Spleen (tissue), 7 donors: ENCODE measurements at regions not wholly inside any gene's neighbourhood (a gene's known extent, or its start where the extent isn't known, plus 50 kb on each side); places are given as distances from the start of the nearest gene placed in this dataset.

Source experiments
- CTCF ChIP-seq, 11 experiments: fragments of 200-600 bp in 7 of 11; fragments of 450-650 bp in 4 of 11; sonication (generic) in 4 of 11; IDR thresholded peaks in 8 of 11; conservative IDR thresholded peaks in 3 of 11; 1 replicate in 7 of 11; 2 replicates in 4 of 11; pipeline versions ENCODE4 v1.4.0 to v1.8.0; 2016 to 2021; ENCODE audit warnings: antibody characterized with exemption in 11 of 11, inconsistent platforms in 4 of 11, mild to moderate bottlenecking in 1 of 11
- POLR2A ChIP-seq, 3 donors: fragments of 450-650 bp; IDR thresholded peaks; one replicate each; pipeline ENCODE4 v1.5.1; 2017; ENCODE audit warnings: antibody characterized with exemption in 3 of 3, mild to moderate bottlenecking in 1 of 3
- donor health status: DM: no; HTN: no; CAD: no; lungs with moderate emphysema.
- donor health status: DM: no; HTN: no; CAD: no.
- donor health status: DM: no; HTN: no; CAD: no.

GRCh38 chr12:107233551-107233950, 140.2 kb upstream of the CRY1 start:
- no peak for TF ChIP-seq CTCF (IDR thresholded peaks at IDR 0.05 in 8 of 11, conservative IDR thresholded peaks at IDR 0.05 in 3 of 11)
- no peak for TF ChIP-seq POLR2A (IDR thresholded peaks at IDR 0.05)
